ENCODE measurements at regions not wholly inside any gene's neighbourhood (a gene's known extent, or its start where the extent isn't known, plus 50 kb on each side); places are given as distances from the start of the nearest gene placed in this dataset.

GRCh38 chr6:6438286-6438685, 117.8 kb upstream of the F13A1 start:
- Mint-ChIP-seq H3K27me3 (ENCODE audit: insufficient read depth, unreplicated experiment) (peaks cover 5% of the 10 kb centered on the region), H3K4me3 (ENCODE audit: unreplicated experiment) (no peak overlapping the region), H3K4me1 (ENCODE audit: low read depth, unreplicated experiment) (no peaks in the 10 kb centered on the region), H3K27ac (ENCODE audit: unreplicated experiment) (no peak overlapping the region), H3K36me3 (ENCODE audit: insufficient read depth, unreplicated experiment) (no peaks in the 10 kb centered on the region), H3K9me3 (ENCODE audit: unreplicated experiment) (no peaks in the 10 kb centered on the region)
- BruUV-seq (replicated peaks) = no TSS peak
- CTCF ChIA-PET = no interaction called here
- Histone ChIP-seq H3K4me1 (no peaks in the 10 kb centered on the region), H3K36me3 (ENCODE audit: control insufficient read depth, insufficient read depth, low read length) (no peaks in the 10 kb centered on the region), H3K9me3 (no peaks in the 10 kb centered on the region), H3K4me3 (ENCODE audit: low read depth, low read length) (no peak overlapping the region), H3K27me3 (replicated peaks; ENCODE audit: control insufficient read depth, insufficient read depth, low read length) (no peaks in the 10 kb centered on the region)
- intact Hi-C loops (cut with micrococcal nuclease; ENCODE audit: unreplicated experiment) = no loop called here
- DNase-seq = no peak
- POLR2A ChIA-PET = no interaction called here
- TF ChIP-seq CTCF (IDR thresholded peaks at IDR 0.05; ENCODE audit: insufficient read depth in 1 of 2, low read depth in 1 of 2, low read length in 1 of 2, severe bottlenecking in 1 of 2, unreplicated experiment in 1 of 2) = no peak

GRCh38 chr6:6439778-6440177, 119.3 kb upstream of the F13A1 start:
- H3K27me3 ChIP-seq (replicated peaks; ENCODE audit: control insufficient read depth, insufficient read depth, low read length) = no peaks in the 10 kb centered on the region
- DNase-seq = no peak
- Mint-ChIP-seq H3K9me3 (ENCODE audit: unreplicated experiment) (no peaks in the 10 kb centered on the region), H3K27ac (ENCODE audit: unreplicated experiment) (no peak overlapping the region), H3K27me3 (ENCODE audit: insufficient read depth, unreplicated experiment) (peaks cover 5% of the 10 kb centered on the region), H3K4me3 (ENCODE audit: unreplicated experiment) (no peak overlapping the region), H3K36me3 (ENCODE audit: insufficient read depth, unreplicated experiment) (no peaks in the 10 kb centered on the region), H3K4me1 (ENCODE audit: low read depth, unreplicated experiment) (no peaks in the 10 kb centered on the region)
- intact Hi-C loops (cut with micrococcal nuclease; ENCODE audit: unreplicated experiment) = no loop called here
- no TSS peak for BruUV-seq (replicated peaks)
- ChIA-PET CTCF (no interaction called here), POLR2A (no interaction called here)
- no peaks in the 10 kb centered on the region for H3K4me1 ChIP-seq
- TF ChIP-seq CTCF (IDR thresholded peaks at IDR 0.05; ENCODE audit: insufficient read depth in 1 of 2, low read depth in 1 of 2, low read length in 1 of 2, severe bottlenecking in 1 of 2, unreplicated experiment in 1 of 2) = no peak
- no peak overlapping the region for H3K4me3 ChIP-seq (ENCODE audit: low read depth, low read length)
- no peaks in the 10 kb centered on the region for H3K9me3 ChIP-seq
- no peaks in the 10 kb centered on the region for H3K36me3 ChIP-seq (ENCODE audit: control insufficient read depth, insufficient read depth, low read length)

GRCh38 chr6:6452002-6452401, 131.5 kb upstream of the F13A1 start:
- Mint-ChIP-seq H3K9me3 (ENCODE audit: unreplicated experiment) (no peaks in the 10 kb centered on the region), H3K4me1 (ENCODE audit: low read depth, unreplicated experiment) (no peaks in the 10 kb centered on the region), H3K36me3 (ENCODE audit: insufficient read depth, unreplicated experiment) (no peaks in the 10 kb centered on the region), H3K27me3 (ENCODE audit: insufficient read depth, unreplicated experiment) (peaks cover 23% of the 10 kb centered on the region), H3K4me3 (ENCODE audit: unreplicated experiment) (no peak overlapping the region), H3K27ac (ENCODE audit: unreplicated experiment) (no peak overlapping the region)
- ChIA-PET POLR2A (no interaction called here), CTCF (no interaction called here)
- TF ChIP-seq CTCF (IDR thresholded peaks at IDR 0.05; ENCODE audit: insufficient read depth in 1 of 2, low read depth in 1 of 2, low read length in 1 of 2, severe bottlenecking in 1 of 2, unreplicated experiment in 1 of 2) = no peak
- no peak for DNase-seq
- H3K36me3 ChIP-seq (ENCODE audit: control insufficient read depth, insufficient read depth, low read length) = no peaks in the 10 kb centered on the region
- BruUV-seq (replicated peaks) = no TSS peak
- no peaks in the 10 kb centered on the region for H3K9me3 ChIP-seq
- H3K27me3 ChIP-seq (replicated peaks; ENCODE audit: control insufficient read depth, insufficient read depth, low read length) = no peaks in the 10 kb centered on the region
- no peaks in the 10 kb centered on the region for H3K4me1 ChIP-seq
- H3K4me3 ChIP-seq (ENCODE audit: low read depth, low read length) = no peak overlapping the region
- intact Hi-C loops (cut with micrococcal nuclease; ENCODE audit: unreplicated experiment) = no loop called here
